ENCODE measurements at regions not wholly inside any gene's neighbourhood (a gene's known extent, or its start where the extent isn't known, plus 50 kb on each side); places are given as distances from the start of the nearest gene placed in this dataset.

DNA sequence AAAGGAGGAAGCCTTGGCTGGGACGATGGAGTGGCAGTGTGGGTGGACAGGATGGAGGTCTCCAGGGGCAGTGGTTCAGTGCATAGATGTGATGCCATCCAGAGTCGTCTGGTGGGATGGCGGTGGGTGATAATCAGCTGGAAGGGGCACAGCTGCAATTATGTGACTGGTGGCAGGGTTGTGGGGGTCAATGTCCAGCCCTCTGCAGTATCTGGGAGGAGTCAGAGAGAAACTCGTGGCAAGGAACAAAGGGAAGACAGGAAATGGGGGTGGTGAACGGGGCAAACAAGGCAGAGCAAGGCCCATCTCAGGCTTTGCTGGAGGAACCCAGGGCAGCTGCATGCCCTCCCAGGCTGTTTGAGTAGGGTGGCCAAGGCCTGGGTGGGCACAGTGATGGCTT lies 118.3 kb upstream of the USP24 start:
- DNase-seq (ENCODE audit: low spot score) (no peak), ATAC-seq (no peak)
- H3K4me3 Mint-ChIP-seq, result no peak overlapping the region
- peaks cover 19% of the 10 kb centered on the region for H3K4me1 Mint-ChIP-seq
- ChIA-PET CTCF (no interaction called here), POLR2A (no interaction called here)
- H3K9me3 Mint-ChIP-seq, result no peaks in the 10 kb centered on the region
- H3K27ac Mint-ChIP-seq, result no peak overlapping the region
- H3K27me3 Mint-ChIP-seq (ENCODE audit: low read depth), result no peaks in the 10 kb centered on the region; the same call in 1 of the 2 replicates
- H3K36me3 Mint-ChIP-seq, result no peaks in the 10 kb centered on the region
- TF ChIP-seq ZNF671 (CRISPR knock-in tag; IDR thresholded peaks at IDR 0.05) (no peak), CBFB (CRISPR knock-in tag; IDR thresholded peaks at IDR 0.05; ENCODE audit: low read depth) (no peak), ZNF423 (CRISPR knock-in tag; IDR thresholded peaks at IDR 0.05) (no peak), ZMAT4 (CRISPR knock-in tag; IDR thresholded peaks at IDR 0.05) (no peak), ZNF512 (CRISPR knock-in tag; IDR thresholded peaks at IDR 0.05; ENCODE audit: borderline replicate concordance) (no peak), ZBTB21 (CRISPR knock-in tag; IDR thresholded peaks at IDR 0.05; ENCODE audit: borderline replicate concordance) (no peak), CTCF (IDR thresholded peaks at IDR 0.05) (no peak), CREM (CRISPR knock-in tag; IDR thresholded peaks at IDR 0.05) (no peak), NFYB (CRISPR knock-in tag; conservative IDR thresholded peaks at IDR 0.05; ENCODE audit: low read depth) (no peak), ZNF263 (CRISPR knock-in tag; IDR thresholded peaks at IDR 0.05; ENCODE audit: low read depth) (no peak), RORB (CRISPR knock-in tag; IDR thresholded peaks at IDR 0.05) (no peak), NFATC4 (CRISPR knock-in tag; IDR thresholded peaks at IDR 0.05) (no peak), E2F1 (CRISPR knock-in tag; IDR thresholded peaks at IDR 0.05) (no peak), NR2C2 (CRISPR knock-in tag; IDR thresholded peaks at IDR 0.05) (no peak), MAX (CRISPR knock-in tag; IDR thresholded peaks at IDR 0.05) (no peak), ZNF138 (CRISPR knock-in tag; conservative IDR thresholded peaks at IDR 0.05) (no peak), NFE2L1 (CRISPR knock-in tag; IDR thresholded peaks at IDR 0.05) (no peak)
- TF ChIP-seq, protein P1, sequence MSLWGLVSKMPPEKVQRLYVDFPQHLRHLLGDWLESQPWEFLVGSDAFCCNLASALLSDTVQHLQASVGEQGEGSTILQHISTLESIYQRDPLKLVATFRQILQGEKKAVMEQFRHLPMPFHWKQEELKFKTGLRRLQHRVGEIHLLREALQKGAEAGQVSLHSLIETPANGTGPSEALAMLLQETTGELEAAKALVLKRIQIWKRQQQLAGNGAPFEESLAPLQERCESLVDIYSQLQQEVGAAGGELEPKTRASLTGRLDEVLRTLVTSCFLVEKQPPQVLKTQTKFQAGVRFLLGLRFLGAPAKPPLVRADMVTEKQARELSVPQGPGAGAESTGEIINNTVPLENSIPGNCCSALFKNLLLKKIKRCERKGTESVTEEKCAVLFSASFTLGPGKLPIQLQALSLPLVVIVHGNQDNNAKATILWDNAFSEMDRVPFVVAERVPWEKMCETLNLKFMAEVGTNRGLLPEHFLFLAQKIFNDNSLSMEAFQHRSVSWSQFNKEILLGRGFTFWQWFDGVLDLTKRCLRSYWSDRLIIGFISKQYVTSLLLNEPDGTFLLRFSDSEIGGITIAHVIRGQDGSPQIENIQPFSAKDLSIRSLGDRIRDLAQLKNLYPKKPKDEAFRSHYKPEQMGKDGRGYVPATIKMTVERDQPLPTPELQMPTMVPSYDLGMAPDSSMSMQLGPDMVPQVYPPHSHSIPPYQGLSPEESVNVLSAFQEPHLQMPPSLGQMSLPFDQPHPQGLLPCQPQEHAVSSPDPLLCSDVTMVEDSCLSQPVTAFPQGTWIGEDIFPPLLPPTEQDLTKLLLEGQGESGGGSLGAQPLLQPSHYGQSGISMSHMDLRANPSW (CRISPR knock-in tag; conservative IDR thresholded peaks at IDR 0.05; ENCODE audit: low read depth), result no peak
- TF ChIP-seq, protein P2, sequence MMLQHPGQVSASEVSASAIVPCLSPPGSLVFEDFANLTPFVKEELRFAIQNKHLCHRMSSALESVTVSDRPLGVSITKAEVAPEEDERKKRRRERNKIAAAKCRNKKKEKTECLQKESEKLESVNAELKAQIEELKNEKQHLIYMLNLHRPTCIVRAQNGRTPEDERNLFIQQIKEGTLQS (CRISPR knock-in tag; conservative IDR thresholded peaks at IDR 0.05), result no peak

DNA sequence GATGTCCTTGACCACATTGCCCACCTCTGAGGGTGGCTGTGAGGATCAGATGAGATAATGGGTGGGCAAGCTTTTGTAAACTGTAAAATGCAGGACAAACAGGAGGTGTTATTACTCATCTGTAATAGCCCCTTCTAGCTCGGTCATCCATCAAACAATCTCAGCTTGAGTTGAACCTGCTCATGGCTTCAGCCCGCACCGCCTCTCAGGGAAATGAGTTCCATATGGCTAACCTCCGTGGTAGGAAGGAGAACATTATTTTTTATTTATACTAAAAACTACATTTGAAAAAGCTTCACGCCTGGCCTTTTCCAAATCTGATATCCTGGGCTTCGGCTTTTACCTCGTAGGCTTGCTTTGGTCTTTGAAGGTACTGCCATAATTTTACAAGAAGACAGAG lies 116.2 kb upstream of the USP24 start:
- ChIA-PET CTCF (no interaction called here), POLR2A (no interaction called here)
- Mint-ChIP-seq H3K27me3 (ENCODE audit: low read depth) (no peaks in the 10 kb centered on the region; the same call in 1 of the 2 replicates), H3K4me1 (peaks cover 35% of the 10 kb centered on the region), H3K9me3 (no peaks in the 10 kb centered on the region), H3K4me3 (no peak overlapping the region), H3K36me3 (no peaks in the 10 kb centered on the region), H3K27ac (no peak overlapping the region)
- DNase-seq (ENCODE audit: low spot score) (no peak), ATAC-seq (no peak)
- no peak for TF ChIP-seq JUN (CRISPR knock-in tag; IDR thresholded peaks at IDR 0.05)
- TF ChIP-seq ZNF416 (CRISPR knock-in tag; IDR thresholded peaks at IDR 0.05), result no peak
- no peak for TF ChIP-seq NFYB (CRISPR knock-in tag; conservative IDR thresholded peaks at IDR 0.05; ENCODE audit: low read depth)
- TF ChIP-seq, protein P3, sequence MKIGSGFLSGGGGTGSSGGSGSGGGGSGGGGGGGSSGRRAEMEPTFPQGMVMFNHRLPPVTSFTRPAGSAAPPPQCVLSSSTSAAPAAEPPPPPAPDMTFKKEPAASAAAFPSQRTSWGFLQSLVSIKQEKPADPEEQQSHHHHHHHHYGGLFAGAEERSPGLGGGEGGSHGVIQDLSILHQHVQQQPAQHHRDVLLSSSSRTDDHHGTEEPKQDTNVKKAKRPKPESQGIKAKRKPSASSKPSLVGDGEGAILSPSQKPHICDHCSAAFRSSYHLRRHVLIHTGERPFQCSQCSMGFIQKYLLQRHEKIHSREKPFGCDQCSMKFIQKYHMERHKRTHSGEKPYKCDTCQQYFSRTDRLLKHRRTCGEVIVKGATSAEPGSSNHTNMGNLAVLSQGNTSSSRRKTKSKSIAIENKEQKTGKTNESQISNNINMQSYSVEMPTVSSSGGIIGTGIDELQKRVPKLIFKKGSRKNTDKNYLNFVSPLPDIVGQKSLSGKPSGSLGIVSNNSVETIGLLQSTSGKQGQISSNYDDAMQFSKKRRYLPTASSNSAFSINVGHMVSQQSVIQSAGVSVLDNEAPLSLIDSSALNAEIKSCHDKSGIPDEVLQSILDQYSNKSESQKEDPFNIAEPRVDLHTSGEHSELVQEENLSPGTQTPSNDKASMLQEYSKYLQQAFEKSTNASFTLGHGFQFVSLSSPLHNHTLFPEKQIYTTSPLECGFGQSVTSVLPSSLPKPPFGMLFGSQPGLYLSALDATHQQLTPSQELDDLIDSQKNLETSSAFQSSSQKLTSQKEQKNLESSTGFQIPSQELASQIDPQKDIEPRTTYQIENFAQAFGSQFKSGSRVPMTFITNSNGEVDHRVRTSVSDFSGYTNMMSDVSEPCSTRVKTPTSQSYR (CRISPR knock-in tag; IDR thresholded peaks at IDR 0.05), result no peak
- TF ChIP-seq RELA (CRISPR knock-in tag; IDR thresholded peaks at IDR 0.05; ENCODE audit: borderline replicate concordance), result no peak
- TF ChIP-seq, protein P2 (CRISPR knock-in tag; conservative IDR thresholded peaks at IDR 0.05), result no peak
- TF ChIP-seq MLX (CRISPR knock-in tag; IDR thresholded peaks at IDR 0.05), result no peak
- TF ChIP-seq MXD4 (CRISPR knock-in tag; IDR thresholded peaks at IDR 0.05; ENCODE audit: borderline replicate concordance), result no peak
